ENCODE measurements at regions not wholly inside any gene's neighbourhood (a gene's known extent, or its start where the extent isn't known, plus 50 kb on each side); places are given as distances from the start of the nearest gene placed in this dataset.

GRCh38 chr2:14547830-14548229 lies 84.7 kb upstream of the LRATD1 start:
- TF ChIP-seq, protein P1, sequence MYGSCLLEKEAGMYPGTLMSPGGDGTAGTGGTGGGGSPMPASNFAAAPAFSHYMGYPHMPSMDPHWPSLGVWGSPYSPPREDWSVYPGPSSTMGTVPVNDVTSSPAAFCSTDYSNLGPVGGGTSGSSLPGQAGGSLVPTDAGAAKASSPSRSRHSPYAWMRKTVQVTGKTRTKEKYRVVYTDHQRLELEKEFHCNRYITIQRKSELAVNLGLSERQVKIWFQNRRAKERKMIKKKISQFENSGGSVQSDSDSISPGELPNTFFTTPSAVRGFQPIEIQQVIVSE (CRISPR knock-in tag; IDR thresholded peaks at IDR 0.05; ENCODE audit: borderline replicate concordance), result no peak
- no peak for TF ChIP-seq GRHL2 (CRISPR knock-in tag; IDR thresholded peaks at IDR 0.05; ENCODE audit: insufficient replicate concordance, severe bottlenecking)
- Mint-ChIP-seq H3K27ac (no peak overlapping the region; the same call in 1 of the 2 replicates), H3K36me3 (peaks cover 6% of the 10 kb centered on the region), H3K9me3 (peaks cover 14% of the 10 kb centered on the region), H3K4me3 (no peak overlapping the region), H3K4me1 (no peaks in the 10 kb centered on the region), H3K27me3 (ENCODE audit: low read depth) (no peaks in the 10 kb centered on the region; the same call in 1 of the 2 replicates)
- no peak for DNase-seq (ENCODE audit: low spot score)
- ChIA-PET CTCF (no interaction called here), POLR2A (no interaction called here)
- no peak for ATAC-seq

DNA sequence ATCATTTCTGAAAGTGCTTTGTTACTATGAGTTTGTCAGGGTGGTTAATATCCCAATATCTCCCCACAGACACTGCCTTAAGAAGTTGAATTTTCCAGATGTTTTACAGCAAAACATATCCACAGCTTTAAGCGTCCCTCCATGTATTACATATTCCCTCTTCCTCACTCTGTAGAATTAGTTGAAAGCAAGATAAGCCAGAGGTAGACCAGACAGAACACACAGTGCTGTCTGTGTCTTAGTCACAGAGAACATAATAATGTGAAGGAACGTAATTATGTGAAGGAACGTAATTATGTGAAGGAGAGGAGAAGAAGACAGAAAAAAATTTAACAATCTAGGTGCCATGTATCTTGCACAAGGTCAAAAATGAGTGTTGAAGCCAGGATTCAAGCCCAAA lies 81.9 kb upstream of the LRATD1 start:
- no peak overlapping the region for H3K27ac Mint-ChIP-seq

GRCh38 chr2:14551069-14551468 lies 81.4 kb upstream of the LRATD1 start:
- ChIA-PET CTCF (no interaction called here), POLR2A (no interaction called here)
- no peaks in the 10 kb centered on the region for H3K36me3 Mint-ChIP-seq
- H3K4me3 Mint-ChIP-seq, result no peak overlapping the region
- H3K27me3 Mint-ChIP-seq (ENCODE audit: low read depth), result no peaks in the 10 kb centered on the region; the same call in 1 of the 2 replicates
- no peak overlapping the region for H3K27ac Mint-ChIP-seq
- no peak for ATAC-seq
- no peaks in the 10 kb centered on the region for H3K9me3 Mint-ChIP-seq
- H3K4me1 Mint-ChIP-seq, result no peaks in the 10 kb centered on the region
- DNase-seq (ENCODE audit: low spot score), result no peak
- TF ChIP-seq, protein P2, sequence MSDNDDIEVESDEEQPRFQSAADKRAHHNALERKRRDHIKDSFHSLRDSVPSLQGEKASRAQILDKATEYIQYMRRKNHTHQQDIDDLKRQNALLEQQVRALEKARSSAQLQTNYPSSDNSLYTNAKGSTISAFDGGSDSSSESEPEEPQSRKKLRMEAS (CRISPR knock-in tag; IDR thresholded peaks at IDR 0.05), result no peak
- TF ChIP-seq ZNF396 (CRISPR knock-in tag; IDR thresholded peaks at IDR 0.05; ENCODE audit: borderline replicate concordance) (no peak), NFATC4 (CRISPR knock-in tag; IDR thresholded peaks at IDR 0.05) (no peak), SMAD4 (CRISPR knock-in tag; IDR thresholded peaks at IDR 0.05) (no peak), ZNF671 (CRISPR knock-in tag; IDR thresholded peaks at IDR 0.05) (no peak), GTF2I (CRISPR knock-in tag; conservative IDR thresholded peaks at IDR 0.05) (no peak), ZNF232 (CRISPR knock-in tag; IDR thresholded peaks at IDR 0.05) (no peak), SMAD3 (CRISPR knock-in tag; IDR thresholded peaks at IDR 0.05; ENCODE audit: borderline replicate concordance) (no peak), ZMAT4 (CRISPR knock-in tag; IDR thresholded peaks at IDR 0.05) (no peak), ZNF281 (CRISPR knock-in tag; IDR thresholded peaks at IDR 0.05) (no peak), FOXK1 (CRISPR knock-in tag; IDR thresholded peaks at IDR 0.05) (no peak)
- TF ChIP-seq, protein P3, sequence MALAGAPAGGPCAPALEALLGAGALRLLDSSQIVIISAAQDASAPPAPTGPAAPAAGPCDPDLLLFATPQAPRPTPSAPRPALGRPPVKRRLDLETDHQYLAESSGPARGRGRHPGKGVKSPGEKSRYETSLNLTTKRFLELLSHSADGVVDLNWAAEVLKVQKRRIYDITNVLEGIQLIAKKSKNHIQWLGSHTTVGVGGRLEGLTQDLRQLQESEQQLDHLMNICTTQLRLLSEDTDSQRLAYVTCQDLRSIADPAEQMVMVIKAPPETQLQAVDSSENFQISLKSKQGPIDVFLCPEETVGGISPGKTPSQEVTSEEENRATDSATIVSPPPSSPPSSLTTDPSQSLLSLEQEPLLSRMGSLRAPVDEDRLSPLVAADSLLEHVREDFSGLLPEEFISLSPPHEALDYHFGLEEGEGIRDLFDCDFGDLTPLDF (CRISPR knock-in tag; IDR thresholded peaks at IDR 0.05), result no peak
- TF ChIP-seq, protein P1 (CRISPR knock-in tag; IDR thresholded peaks at IDR 0.05; ENCODE audit: borderline replicate concordance), result no peak

More for the DNA sequence above, 81.9 kb upstream of the LRATD1 start:
- Mint-ChIP-seq H3K27me3 (ENCODE audit: low read depth) (no peaks in the 10 kb centered on the region; the same call in 1 of the 2 replicates), H3K36me3 (no peaks in the 10 kb centered on the region), H3K4me3 (no peak overlapping the region), H3K4me1 (no peaks in the 10 kb centered on the region), H3K9me3 (no peaks in the 10 kb centered on the region)
- ChIA-PET POLR2A (no interaction called here), CTCF (no interaction called here)
- DNase-seq (ENCODE audit: low spot score), result no peak
- TF ChIP-seq AFF4 (CRISPR knock-in tag; IDR thresholded peaks at IDR 0.05; ENCODE audit: borderline replicate concordance), result no peak
- no peak for ATAC-seq

Measured in WTC11 (cell line).